Fibroblast of skin of scalp (primary cell): ENCODE measurements at regions not wholly inside any gene's neighbourhood (a gene's known extent, or its start where the extent isn't known, plus 50 kb on each side); places are given as distances from the start of the nearest gene placed in this dataset.

Experiments used
- DNase-seq: peaks from one replicate; pipeline ENCODE4 v3.0.0-alpha.2; 2013

DNA sequence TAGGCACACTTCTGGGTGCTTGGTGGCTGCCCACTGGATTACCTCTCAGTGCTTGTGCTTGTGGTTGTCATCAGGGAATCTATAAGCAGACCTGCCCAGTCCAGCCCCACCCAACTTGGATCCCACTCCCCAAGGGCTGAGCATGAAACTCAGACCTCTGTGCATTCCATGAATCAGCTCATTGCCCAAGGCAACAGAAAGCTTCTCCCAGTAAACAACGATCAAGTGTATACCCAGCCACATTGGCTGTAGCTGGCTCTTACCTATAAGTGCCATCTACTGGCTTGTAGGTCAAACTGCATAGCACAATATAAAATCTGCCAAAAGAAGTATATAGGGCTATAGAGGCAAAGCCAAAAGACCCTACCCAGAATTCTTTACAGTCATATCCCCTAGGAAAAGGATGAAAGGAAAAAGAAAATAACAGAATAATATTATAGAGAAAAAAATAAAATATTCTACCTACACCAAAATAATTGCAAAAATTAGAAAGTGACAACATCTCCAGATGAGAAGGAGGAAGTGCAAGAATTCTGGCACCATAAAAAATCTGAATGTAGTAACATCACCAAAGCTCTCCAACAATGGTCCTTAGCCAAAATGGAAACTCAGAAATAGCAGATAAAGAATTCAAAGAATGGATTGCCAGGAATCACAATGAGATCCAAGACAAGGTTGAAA lies 321.0 kb upstream of the TRPC7 start:
- peak; percentile 31 for DNase-seq

DNA sequence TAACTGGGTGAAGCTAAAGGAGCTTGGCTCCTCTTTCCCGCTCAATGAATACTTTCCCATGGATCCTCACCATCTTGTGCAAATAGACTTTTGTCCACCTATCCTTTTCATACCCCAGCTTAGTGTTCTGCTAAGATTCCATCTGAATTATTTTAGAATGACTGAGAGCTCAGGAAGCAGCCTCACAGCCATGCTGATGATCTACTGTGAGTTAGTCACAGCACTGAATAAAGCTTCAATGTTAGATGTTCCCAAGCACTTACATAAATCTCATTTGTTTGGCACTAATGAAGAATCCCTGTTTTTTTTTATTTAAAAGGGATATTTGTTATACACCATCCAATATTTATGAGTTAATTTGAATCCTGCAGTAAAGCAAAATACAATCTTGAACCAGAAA lies 317.6 kb upstream of the TRPC7 start:
- DNase-seq = peak; percentile 7

DNA sequence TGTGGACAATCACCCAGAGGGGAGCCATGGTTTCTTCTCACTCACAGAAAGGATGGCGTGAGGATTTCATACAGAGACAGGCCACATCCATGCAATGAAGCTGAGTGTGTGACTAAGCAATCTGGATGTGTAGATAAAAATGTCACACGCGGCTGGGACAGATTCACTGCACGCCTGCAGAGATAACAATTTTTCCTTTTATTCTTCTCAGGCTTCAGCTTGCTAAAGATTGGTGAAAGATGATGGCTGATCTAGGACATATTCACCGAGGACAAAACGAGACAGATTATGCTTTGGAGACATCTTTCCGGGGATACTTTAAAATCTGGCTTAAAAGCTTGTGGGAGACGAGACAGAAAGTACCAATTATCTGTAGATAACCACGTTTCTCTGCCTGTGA lies 313.9 kb upstream of the TRPC7 start:
- DNase-seq = peak; percentile 45

DNA sequence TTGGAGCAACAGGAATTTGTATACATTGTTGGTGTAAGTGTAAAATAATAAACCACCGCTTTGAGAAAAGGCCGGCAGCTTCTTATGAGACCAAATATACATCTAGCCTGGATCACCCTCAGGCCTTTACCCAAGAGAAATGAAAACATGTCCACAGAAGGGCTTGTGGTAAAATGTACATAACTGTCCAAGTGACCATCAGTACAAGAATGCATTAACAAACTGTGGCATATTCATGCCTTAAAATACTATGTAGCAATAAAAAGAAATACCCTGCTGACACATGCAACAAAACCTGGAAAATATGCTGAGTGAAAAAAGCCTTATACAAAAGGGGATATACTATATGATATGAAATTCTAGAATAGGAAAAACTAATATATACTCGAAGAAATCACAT lies 311.9 kb upstream of the TRPC7 start:
- peak; percentile 82 for DNase-seq

DNA sequence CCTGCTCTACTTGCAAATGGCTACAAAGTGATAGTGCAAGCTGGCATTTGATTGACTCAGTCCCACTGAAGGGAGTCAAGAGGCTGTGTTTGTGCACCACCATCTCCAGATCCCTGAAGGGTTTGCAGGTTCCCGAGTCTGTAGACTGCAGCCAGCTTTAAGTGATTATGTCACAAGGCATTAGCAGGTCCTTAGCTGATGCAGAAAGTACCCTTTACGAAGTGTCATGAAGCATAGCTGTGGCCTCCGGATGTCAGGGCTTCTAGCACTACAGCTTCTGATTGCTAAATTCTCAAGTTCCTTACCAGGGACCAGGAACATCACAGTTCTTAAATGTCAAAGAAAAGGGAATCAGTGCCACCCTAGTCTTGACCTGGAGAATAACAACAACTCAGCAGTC lies 311.3 kb upstream of the TRPC7 start:
- peak; percentile 7 for DNase-seq

DNA sequence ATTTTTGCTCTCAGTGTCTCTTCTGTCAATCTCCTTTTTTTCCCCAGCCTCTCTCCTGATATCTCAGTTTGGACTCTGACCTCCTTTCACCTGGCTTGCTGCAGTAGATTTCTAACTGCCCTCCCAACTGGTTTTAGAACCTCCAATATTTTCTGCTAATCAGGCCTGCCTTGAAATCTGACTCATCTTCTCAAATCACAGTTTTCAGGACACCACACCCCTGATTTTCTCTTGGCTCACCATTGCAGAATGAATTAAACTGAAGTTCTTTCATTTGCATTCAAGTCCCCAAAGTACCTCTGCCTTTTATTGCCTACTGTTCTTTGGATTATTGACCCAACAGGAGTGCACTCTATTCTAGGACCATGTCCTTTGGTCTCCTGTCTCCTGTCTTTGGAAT lies 310.4 kb upstream of the TRPC7 start:
- no peak for DNase-seq

DNA sequence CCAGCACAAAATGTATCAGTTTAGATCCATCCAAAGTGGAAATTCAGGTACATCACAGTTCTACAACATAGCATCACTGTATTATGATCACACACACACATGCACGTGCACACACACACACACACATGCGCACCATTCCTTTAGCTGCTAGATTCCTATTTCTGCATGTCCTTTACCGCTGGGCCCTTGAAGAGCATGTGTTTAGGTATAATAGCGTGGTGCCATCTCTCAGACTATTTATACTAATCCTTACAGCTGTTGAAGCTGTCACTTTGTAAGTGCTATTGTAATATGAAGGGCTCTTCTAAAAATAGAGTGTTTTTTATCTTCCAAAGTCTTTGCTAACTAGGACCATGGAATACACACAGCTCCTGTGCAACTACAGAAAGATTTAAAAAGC lies 308.8 kb upstream of the TRPC7 start:
- no peak for DNase-seq

DNA sequence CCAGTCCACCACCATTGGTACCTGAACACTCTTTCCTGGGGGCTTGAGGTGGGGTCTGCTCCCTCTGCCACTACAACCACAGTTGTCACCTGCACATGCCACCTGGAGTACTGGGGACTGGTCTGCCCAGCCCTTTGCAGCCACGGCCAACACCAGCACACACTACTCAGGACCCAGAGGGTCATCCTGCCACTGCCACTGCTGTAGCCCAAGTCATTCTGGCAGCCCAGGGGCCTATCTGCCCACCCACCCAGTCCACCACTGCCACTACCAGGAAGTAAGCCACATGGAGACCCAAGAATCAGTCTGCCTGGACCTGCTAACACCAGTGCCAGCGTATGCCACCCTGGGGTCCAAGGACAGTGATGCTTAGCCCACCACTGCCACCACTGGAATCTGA lies 302.4 kb upstream of the TRPC7 start:
- DNase-seq = no peak

DNA sequence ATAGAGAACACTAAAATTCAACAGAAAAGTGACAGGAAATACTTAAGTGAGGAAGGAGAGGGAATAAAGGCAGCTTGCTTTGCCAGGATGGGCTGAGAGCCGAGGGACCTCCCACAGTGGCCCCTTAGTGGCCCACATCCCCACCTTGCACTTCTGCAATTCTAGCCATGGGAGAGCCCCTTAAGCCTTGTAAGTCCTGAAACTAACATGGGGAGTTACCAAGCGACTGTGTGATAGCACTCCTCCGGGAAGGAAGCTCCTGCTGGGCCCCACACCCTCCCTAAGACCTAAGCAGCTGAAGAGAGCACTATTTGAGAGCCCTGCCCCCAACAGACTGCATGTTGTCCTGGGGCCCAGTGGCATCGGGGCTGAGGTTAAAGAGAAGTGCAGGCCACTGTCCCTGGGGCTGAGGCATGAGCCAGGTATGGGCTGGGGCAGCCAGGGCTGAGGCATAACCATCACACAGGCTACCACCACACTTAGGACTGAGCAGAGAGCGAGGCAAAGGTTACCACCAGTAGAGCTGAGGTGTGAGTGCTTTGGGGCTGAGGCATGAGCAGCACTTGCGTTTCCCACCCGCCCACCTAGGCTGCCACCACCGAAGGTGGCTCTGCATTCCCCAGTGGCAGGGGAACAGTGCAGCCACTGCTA lies 301.8 kb upstream of the TRPC7 start:
- DNase-seq = no peak

DNA sequence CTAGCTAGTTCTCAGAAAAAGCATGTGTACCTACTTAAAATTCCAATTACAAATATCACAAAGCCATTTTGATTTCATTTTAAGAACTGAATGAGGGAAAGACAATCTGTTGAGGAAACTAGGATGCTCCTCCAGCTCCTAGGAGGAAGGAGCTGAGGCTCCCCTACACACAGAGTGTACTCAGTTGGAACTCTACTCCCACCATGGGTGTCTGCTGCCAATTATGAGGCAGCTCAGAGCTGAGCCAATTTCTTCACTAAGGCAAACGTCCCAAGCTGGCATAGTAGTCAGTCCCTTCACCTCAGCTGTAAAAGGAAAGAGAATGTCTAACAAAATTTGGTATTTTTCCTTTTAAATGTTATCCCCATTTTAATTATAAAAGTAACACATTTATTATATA lies 300.0 kb upstream of the TRPC7 start:
- no peak for DNase-seq

DNA sequence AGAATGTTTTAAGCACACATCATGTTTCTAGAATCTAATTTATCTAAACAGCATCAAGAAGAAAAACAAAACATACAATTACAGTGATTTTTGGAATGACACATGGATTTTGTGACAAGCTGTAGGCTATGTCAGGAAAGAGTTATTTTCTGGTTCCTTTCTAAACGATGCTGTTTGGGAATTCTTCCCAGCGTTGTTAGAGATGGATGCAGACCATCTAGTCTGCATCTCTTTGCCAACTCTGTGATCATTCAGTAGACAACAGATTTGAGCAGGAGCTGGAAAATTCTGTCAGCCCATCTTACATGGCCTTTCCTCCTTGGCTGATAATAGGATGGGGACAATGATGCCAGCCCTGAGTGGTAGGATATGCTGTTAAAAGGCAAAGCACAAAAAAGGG lies 295.7 kb upstream of the TRPC7 start:
- DNase-seq = no peak

DNA sequence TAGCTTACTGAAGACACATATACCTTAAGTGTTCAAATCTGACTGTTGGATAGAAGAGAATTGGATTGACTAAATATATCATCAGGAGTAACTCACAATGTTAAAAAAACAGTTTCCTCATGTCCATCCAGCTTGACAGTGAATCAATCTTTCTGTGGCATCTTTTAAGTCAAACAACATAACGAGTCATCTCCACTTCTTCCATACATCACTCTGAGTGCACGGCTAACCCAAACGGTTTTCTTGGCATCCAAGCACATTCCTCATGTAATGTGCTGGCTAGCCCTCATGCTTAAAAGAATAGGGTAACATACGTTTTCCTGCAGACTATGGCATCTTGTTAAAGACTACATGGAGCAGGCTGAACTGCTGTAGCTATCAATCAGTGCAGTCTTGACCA lies 291.5 kb upstream of the TRPC7 start:
- peak; percentile 54 for DNase-seq

DNA sequence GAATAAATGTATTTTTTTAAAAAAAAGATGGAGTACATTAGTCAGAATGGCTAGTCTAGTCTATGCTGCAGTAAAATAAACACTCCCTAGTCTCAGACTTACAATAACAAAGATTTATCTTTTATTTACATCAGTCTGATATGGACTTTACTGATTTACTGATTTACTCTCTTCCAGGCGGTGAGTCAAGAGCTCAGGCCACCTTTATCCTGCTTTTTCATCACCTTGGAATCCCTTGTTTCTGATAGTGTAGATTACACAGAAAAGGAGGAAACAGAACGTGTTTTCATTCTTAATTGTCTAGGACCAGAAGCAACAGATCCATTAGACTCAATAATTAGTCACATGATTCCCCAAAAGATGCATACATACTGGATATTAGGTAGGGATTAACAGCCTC lies 290.1 kb upstream of the TRPC7 start:
- no peak for DNase-seq

DNA sequence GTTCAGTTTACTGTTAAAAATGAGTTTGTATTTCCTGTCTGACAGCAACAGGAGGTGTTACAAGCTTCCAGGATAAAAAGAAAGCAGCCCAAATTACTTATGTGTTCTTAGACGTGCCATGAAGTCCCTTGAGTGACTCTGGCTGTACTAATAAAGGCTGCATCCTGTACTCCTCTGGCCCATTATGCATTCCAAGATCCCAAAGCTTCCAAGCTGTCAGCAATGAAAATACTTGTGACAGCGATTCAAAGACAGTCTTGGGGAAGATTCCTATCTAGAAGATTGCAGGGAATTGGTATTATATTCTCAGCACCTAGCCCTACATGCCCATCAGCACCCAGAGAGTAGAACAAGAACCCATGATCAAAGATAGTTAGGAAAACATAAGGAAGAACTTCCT lies 281.6 kb upstream of the TRPC7 start:
- no peak for DNase-seq

DNA sequence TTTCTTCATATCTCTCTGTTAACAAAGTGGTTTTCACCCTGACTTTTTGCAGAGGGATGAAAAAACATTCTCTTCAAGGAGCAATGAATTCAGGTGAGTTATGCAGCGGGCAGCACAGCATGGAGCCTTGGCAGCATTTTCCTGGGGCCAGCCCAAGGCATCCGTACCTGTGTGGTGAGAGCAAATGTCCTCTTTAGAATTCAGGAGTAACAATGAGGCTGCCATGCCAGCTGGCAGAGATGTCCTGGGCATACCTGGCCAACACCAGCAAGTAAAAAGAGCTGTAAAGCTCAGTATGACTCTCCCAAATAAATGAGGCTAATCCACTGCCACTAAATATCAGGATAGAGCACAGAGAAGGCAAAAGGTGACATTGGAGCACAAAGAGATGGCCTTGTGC lies 277.6 kb upstream of the TRPC7 start:
- DNase-seq = no peak

DNA sequence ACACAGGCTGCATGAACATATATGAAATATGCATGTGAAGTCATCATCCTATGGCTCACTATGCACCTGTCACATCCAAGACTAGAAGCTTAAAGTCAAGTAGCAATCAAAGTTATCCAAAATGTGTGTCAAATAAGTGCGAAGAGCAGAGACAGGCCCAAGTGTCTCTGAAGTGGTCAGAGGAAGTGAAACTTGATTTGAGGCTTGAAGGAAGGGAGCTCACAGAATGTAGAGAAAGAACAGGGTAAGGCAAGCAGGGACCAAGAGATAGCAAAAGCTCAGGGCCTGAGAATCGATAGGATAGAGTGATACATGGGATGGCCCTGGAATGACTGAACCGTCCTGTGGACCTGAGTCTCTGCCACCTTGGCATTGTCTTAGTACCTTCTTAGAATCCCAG lies 274.3 kb upstream of the TRPC7 start:
- no peak for DNase-seq

DNA sequence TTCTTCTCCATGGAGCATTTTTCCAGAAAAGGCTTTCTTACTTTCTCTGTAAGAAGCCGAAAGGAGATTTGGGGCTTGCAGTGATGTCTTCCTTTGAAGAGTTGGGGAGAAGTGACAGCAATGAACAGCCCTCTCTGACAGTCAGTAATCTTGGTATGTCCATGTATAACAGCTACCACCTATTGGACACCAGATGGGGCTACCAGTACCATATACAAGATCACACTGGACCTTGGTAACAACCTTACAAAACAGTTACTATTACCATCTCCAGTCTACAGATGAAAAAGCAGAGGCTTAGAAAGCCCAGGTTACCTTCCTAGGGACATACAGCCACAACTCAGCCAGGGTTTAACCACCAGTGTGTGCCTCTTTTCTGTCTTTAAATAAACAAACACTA lies 272.7 kb upstream of the TRPC7 start:
- peak; percentile 17 for DNase-seq

DNA sequence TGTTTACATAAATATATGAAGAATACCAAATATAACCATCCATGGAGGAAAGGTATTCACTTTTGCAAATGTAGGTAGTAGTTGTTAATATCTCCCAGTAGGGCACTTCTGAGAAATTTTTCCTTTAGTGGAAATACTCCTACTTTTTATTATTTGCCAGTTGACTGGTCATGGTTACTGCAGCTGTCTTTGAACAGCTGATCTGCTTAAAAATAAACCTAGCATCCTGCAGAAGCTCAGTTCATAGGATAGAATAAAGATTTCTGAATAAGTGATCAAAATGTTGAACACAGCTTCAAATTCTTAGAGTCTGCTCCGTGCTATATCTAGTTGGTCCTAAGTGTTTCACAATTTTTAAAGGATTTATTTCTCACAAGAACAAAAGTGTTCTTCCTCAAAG lies 270.7 kb upstream of the TRPC7 start:
- no peak for DNase-seq

DNA sequence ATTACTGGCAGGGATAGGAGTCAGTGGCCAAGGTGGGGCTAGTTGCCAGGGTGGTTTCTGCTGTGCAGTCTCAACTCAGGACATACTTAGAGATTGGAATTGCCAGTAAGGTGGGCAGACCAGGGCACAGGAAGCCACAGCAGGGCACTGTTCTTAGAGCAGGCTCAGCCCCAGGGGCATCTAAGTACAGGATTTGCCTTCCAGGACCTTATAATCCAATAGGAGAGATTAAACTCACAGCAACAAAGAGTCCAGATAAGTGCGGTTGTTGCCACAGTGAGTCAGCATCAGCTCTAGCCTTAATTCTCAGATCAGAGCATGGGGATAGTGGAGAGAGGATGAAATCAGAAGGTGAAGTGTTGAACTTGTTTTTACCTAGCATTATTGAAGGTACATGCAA lies 265.8 kb upstream of the TRPC7 start:
- no peak for DNase-seq

DNA sequence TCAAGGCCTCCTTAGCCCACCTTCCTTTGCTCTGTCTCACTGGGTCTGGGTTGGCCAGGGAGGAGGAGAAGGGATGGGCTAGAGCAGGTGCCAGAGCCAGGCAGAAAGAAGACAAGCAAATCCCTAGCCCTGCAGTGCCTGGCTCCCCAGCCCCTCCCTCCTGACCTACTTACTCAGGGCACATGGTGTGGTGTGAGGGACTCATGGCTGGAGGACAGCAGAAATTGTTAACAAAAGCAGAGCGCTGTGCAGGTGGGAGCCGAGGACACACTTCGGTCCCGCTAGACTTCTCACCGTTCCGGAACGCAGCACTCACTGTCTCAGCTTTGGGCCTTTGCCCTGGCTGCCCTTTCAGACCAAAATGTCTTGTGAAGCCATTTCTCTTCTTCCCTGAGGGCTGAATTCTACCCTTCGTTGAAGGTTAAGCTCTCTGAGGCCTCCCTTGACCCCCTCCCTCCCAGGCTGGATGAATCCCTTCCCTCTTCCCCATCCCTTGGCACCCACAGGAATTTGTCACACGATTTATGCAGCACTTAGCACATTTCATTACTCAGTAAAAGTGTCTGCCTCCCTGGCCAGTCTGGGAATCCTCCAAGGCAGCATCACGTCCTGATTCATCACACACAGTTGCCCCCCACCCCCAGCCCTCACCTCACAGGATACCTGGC lies 263.9 kb upstream of the TRPC7 start:
- no peak for DNase-seq

DNA sequence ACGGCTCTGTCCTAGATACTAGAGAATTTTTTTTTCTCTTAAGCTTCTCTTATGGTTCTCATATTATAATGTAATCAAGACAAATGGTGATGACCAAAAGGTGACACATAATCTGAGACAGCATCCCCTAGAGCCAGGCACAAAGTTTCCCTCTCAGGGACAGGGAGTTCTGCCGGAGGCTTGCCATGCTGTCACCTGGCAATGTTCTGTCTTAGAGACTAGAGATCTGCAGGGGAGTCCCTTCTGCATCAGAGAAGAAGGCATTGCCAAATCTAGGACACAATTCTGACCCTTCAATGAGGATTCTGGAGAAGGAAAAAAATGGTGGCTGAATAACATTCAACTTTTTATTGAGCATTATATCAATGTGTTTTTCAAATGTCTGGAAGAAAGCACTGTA lies 261.2 kb upstream of the TRPC7 start:
- DNase-seq = no peak

DNA sequence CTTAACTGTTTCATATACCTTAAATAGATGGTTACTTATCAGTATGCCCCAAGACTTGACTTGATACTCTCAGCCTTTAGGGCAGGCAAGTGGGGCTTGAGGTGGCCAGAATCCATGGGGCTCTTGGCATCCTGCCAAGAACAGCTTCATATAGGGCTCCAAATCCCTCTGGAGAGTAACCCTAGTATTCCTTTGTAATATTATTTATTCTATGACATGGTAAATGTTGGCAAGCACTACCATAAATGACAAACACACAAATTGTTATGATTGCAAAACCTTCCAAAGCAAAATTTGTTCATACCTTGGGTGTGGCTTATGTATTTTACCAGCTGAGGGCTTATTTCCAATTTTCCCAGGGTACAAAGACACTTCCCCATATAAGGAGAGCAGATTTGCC lies 257.4 kb upstream of the TRPC7 start:
- DNase-seq = no peak

DNA sequence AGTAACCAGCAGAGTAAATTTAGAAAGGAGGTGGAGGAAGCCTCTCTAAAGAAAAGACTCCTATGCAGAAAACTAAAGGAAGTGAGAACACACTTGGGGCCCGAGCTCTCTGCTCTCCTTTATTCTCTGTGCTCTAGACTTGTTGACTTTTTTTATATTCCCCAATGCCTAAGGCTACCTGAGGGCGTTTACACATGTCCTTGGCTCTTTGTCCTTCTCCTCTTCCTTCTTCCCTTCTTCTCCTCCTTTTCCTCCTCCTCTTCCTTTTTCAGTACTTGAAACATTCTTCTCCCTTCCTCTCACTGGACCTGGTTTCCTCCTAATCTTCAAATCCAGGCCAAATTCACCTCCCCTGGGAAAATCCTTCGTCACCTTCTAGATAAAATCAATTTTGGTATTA lies 256.4 kb upstream of the TRPC7 start:
- no peak for DNase-seq

DNA sequence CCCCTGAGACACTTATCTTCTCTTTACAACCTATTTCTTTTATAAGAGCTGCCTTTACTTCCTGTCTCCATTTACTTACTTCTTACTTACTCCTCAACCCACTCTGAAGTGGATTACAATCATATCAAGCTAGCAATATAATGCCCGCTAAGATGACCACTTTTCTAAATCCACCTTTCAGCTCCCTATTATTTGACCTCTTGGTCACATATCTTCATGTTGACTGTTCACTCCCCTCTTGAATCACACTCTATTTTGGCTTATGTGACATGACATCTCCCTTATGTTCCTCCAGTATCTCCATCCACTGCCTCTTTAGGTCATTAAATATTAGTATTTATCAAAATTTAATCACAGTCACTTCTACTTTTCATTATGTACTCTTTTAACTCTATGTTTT lies 255.3 kb upstream of the TRPC7 start:
- no peak for DNase-seq
